GM19238 (cell line): ENCODE measurements at regions not wholly inside any gene's neighbourhood (a gene's known extent, or its start where the extent isn't known, plus 50 kb on each side); places are given as distances from the start of the nearest gene placed in this dataset.

Experiments
- DNase-seq: peaks from one replicate; pipeline ENCODE4 v3.0.0; 2011; ENCODE audit warnings: low spot score; ENCODE audit not compliant: insufficient read length

GRCh38 chr19:31648347-31648746 is 299.1 kb upstream of the TSHZ3 start:
- no peak for DNase-seq

GRCh38 chr19:31656507-31656906 is 307.3 kb upstream of the TSHZ3 start:
- no peak for DNase-seq

- DNase-seq, result no peak
These were observed 310.0 kb upstream of the TSHZ3 start for GRCh38 chr19:31658993-31659896.

GRCh38 chr19:31659897-31660210 is 310.6 kb upstream of the TSHZ3 start:
- no peak for DNase-seq

GRCh38 chr19:31664096-31664495 is 314.9 kb upstream of the TSHZ3 start:
- no peak for DNase-seq

DNA sequence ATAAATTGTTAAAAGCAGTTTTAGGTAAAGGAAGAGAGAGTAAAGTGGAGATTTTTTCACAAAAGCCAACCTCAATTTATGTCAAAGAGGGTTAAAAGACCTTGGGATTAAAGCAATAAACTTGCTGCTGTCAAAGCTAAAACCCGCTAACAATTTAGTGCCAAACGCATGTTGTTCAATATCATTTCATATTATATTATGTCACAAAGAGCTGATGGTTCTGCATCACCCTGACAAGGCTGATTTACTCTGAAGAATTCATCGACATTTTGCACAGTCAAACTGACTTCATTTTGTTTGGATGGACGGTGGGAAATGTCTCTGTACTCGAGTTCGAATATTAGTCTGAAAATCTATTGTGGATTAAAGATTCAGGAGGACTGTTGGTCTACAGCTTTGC is 315.8 kb upstream of the TSHZ3 start:
- DNase-seq, result no peak

DNA sequence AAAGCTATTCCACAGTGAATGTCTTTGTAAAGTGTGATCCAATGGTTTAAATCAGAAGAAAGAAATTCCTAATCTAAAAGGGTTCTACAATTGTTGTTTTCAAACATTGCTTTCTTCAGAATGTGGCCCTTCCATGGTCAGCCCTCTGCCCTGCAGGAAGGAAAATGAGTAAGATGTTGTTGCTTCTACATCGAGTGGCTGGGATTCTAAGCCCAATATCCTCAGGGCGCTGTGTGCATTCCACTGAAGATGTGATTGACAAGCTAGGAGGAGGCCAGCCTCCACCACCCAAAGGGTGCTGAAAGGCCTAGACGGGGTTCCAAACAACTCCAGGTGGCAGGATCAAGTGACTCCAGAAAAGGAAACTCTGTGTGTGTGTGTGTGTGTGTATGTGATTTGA is 316.9 kb upstream of the TSHZ3 start:
- DNase-seq, result no peak

- no peak for DNase-seq
These were observed 317.9 kb upstream of the TSHZ3 start for GRCh38 chr19:31667106-31667505.

DNA sequence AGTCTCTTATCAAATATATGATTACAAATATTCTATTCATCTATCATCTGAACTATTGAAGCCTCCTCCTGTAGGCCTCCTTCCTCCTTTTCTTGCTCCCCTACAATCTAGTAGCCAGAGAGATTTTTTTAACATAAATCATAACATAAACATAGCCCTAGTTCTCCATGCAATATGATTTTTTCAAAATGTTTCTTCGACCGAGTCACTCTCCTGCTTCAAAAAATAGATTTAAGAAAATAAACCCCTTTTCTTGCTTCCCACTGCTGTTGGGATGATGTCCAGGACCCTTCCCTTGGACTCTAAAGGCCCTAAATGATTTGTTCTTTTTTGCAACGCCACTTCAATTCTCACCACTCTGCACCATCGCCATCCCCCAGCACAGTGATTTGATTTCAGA is 319.7 kb upstream of the TSHZ3 start:
- no peak for DNase-seq

- no peak for DNase-seq
These were observed 321.7 kb upstream of the TSHZ3 start for GRCh38 chr19:31670931-31671330.

DNA sequence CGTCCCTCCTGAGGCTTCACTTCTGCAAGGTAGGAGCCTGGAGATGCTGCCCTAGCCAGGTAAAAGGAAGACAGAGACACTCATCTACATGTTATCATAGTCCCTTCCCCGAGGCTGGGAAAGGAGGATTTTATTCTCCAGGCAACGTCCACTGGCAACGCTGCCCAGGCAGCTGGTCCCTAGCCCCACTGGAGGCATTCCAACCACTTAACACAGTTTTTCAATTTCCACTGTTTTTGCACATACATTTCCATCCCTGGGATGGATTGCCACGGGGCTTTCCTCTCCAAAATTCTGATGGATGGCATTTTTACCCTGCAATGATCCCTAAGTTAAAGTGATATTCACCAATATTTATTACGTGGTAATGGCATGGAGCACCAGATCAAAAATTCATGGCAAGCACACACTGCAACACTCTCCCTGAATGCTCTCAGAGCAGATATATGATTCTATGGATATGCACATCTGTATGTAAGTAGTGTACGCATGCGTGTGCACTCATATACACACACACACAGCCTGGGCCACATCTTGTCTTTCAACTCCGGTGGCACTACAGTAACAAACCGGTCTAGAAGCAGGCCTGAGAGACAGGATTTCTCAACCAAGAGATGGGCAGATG is 322.3 kb upstream of the TSHZ3 start:
- no peak for DNase-seq

GRCh38 chr19:31674503-31675192 is 325.4 kb upstream of the TSHZ3 start:
- no peak for DNase-seq

GRCh38 chr19:31675193-31675913 is 326.1 kb upstream of the TSHZ3 start:
- no peak for DNase-seq

- DNase-seq, result no peak
These were observed 327.2 kb upstream of the TSHZ3 start for GRCh38 chr19:31676271-31677004.

DNA sequence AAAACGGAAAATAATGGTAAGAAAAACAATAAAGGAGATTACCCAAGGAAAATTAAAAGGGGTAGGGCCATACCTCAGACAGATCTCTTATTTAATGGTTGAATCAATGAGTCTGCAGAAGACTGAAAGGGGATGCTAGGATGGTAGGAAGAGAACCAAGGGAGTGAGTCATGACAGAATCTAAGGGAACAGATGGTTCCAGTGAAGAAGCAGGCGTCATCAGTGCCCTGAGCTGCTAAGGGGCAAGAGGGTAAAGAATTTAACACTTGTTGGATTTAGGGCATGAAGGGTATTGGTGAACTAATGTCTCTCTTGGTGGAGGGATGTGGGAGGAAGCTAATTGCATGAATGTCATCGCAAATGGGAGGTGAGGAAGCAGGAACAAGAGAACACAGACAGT is 329.2 kb upstream of the TSHZ3 start:
- no peak for DNase-seq

- no peak for DNase-seq
These were observed 331.9 kb upstream of the TSHZ3 start for GRCh38 chr19:31681121-31681520.

DNA sequence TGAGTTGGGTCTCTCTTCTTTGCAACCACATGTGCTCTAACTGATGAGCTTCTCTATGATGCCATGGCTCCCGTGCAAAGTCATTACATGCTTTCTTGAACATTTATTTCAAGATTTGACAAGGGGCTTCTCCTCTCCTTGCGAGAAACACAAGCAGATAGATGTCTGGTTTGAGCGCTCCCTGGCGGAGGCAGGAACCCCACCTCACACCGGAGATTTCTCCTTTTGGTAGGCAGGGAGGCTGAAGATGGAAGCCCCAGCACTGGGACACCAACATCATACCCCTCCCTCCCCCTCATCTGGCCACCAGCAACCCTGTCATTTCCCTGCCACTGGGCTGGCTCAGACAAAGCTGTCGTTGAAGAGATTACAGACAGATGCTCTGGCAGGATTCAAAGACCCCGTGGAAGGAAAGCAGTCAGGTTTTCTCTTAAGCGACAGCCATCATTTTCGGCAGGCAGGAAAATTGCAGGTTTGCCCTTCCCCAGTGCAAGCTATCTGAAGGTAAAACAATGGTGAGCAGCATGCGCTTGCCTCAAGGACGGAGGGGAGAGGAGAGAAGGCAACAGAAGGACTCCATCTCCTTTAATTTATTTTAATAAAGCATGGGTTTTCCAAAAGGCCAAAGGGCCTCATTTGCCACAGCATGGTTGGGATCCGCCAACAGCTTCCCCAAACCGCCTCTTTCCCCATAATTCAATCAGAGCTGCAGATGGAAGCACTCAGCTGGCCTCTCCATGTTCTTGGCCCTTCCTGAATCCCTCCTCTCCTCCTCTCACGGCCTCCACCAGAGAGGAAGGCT is 344.1 kb upstream of the TSHZ3 start:
- no peak for DNase-seq

DNA sequence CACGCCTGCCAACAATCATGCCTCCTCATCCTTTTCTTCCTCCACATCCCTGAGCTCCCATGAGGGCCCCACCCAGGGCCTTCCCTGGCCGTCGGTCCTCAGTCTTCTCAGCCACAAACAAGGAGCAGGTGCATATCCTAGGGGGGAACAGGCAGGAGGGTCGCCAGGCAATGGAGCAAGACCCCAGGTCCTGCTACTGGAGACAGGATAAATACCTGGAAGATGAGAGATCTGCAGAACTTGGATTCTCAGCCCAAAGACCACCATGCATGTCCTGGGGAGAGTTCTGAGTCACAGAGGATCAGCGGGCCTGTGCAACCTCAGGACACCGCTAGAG is 344.7 kb upstream of the TSHZ3 start:
- no peak for DNase-seq

DNA sequence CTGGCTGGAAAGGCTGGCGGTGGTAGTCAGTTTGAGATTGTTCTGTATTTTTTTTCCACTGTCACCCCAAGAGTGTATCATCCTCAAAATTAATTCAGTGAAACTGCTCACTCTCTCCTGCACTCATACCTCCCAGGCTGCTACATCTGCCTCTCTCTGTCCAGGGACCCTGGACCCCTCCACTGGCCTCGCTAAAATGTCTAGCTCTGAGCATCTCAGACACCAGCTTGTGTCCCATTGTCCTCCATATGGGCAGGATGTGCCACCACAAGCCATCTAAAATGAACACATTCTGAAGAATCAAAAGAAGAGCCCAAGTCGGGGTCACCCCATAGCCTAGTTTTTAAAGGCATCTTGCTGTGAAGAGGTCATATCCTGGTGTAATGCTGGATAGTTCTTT is 345.5 kb upstream of the TSHZ3 start:
- no peak for DNase-seq

DNA sequence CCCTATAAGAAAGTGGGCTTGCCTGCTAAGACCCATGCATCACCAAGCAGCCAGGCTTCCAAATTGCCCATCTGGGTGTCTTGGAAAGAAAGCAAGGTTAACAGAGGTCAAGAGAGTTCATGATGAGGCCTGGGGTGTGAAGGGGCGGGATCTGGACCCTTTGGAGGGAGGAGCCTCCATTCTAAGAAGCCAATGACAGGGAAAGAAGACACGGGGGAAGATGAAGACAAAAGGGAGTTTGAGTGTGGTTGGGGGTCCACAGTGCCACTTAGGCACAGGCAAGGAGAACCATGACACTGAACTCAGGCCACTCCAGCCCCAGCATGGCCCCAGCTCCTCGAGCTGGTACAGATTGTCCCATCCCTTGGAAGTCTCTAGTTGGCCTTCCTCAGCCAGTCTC is 350.2 kb upstream of the TSHZ3 start:
- DNase-seq, result no peak

GRCh38 chr19:31701146-31701545 is 351.9 kb upstream of the TSHZ3 start:
- DNase-seq, result no peak
